AML-193 (cell line): ENCODE measurements at regions not wholly inside any gene's neighbourhood (a gene's known extent, or its start where the extent isn't known, plus 50 kb on each side); places are given as distances from the start of the nearest gene placed in this dataset.
"Not testable (repeated sequence)": the region's sequence is repeated elsewhere in the genome, so short reads cannot be mapped to it uniquely, and the experiment has no call there.

ENCODE experiments used
- DNase-seq, 2 experiments: peaks; one replicate each; lab custom pipeline; 2025; lab: John Stamatoyannopoulos, UW

DNA sequence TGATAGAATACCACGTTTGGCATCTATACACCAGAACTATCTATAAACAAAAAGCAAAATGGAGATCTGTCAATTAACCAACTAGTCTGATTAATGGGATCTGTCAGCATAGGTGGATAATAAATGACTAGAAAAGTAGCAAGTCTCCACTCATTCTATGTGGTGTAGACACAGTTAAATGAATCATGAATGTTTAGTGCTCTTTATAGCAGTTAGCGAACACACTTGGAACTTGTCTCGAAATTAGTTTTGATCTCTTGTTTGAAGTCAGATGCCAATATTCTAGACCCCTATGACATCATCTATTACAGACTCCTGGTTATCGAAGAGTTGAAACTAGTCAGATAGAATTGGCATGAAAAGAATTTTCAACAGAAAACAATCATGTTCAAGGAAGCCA is 259.7 kb downstream of the AHR start:
- no peak for DNase-seq

DNA sequence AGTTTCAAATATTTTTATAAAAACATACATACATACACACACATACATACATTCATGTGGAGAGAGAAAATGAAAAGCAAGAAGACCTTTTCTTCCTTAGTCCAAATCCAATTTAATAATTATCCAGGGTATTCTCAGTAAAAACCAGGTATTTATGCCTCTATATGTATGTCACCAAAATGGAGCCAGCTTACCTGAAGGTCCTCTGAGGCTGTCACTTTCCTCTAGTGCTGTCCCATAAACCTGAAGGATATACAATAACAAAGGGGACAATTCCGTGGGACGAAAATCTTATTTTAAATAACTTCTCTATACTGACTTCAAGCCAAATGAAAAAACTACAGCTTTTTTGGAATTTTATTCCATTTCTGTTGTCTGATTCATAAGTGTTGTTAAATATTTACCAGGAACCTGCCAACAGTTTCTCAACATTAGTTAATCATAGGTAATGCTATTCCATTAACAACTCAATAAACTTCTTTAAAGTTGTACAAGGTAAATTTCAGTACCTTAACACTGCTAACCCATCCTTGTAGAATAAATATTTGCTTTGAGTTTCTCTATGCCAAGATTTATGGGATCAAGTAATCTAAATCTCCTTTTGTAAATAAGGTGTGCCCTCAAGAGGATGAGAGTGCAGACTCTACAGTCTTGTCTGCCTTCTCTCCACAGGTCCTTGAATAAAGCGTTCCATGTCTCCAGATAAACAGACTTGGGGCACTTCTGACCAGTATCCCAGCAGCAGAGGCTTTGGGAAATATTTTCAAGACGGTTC is 260.3 kb downstream of the AHR start:
- DNase-seq, result no peak

DNA sequence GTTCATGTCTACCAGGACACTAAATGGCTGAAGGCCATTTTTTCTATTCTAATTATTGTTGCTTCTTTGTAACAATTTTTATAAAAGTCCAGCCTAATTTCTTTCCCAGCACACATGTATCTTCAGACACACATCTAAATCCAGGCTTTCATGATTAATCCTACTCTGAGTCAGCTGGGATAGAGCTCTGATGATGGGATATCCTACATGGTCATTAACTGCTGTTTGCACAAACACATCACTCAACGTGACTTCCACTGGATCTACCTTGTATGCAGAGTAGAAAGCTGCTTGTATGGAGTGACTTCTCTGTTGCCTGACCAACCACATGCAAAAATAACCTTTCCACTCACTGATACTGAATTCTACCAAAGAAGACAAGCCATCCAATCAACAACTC is 260.9 kb downstream of the AHR start:
- no peak for DNase-seq

DNA sequence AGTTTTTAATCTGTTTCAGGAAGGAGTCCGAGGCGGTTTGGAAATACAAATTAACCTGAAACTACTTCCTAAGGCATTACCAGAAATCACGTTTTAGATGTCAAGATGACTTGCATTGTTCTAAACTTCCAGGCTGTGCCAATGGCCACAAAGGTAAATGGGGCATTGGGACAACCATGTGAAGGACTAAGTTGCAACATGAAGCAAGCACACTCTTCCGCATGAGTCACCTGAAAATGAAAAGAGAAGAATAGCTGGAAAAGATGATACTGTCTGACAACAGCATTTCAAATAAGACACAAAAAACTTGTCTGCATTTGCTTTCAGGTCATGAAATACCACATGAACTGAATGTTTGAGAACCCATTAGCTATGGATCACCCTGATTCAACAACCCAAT is 262.1 kb downstream of the AHR start:
- DNase-seq, result no peak

GRCh38 chr7:17560966-17561365 is 262.5 kb downstream of the AHR start:
- DNase-seq, result no peak

GRCh38 chr7:17564678-17565212 is 266.3 kb downstream of the AHR start:
- DNase-seq, result peak; percentile 53 to 75

DNA sequence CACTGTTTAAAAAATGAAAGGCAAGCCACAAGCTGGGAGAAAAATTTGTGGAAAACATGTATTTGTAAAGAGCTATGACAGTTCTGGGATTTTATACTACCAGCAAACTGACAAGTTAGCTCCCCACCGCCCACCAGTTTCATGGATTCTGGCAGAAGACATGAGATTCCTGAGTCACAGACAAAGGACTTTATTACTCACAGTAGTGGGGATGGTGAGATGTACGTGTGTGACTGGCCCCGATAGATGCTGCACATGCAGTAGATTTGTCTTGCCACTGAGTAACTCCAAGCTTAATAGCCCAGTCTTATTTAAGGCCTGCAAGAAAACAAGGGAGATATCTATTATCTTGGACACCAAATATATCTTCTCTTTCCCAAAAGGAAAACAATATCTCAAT is 281.7 kb downstream of the AHR start:
- DNase-seq, result no peak

- no peak for DNase-seq
Measured at GRCh38 chr7:17580856-17581255, 282.4 kb downstream of the AHR start.

GRCh38 chr7:17581301-17581700 is 282.8 kb downstream of the AHR start:
- DNase-seq, result no peak

DNA sequence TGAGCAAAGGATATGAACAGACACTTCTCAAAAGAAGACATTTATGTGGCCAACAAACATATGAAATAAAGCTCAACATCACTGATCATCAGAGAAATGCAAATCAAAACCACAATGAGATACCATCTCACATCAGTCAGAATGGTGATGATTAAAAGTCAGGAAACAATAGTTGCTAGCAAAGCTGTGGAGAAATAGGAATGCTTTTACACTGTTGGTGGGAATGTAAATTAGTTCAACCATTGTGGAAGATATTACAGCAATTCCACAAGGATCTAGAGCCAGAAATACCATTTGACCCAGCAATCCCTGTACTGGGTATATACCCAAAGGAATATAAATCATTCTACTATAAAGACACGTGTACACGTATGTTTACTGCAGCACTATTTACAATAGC is 284.2 kb downstream of the AHR start:
- not testable (repeated sequence) for DNase-seq

DNA sequence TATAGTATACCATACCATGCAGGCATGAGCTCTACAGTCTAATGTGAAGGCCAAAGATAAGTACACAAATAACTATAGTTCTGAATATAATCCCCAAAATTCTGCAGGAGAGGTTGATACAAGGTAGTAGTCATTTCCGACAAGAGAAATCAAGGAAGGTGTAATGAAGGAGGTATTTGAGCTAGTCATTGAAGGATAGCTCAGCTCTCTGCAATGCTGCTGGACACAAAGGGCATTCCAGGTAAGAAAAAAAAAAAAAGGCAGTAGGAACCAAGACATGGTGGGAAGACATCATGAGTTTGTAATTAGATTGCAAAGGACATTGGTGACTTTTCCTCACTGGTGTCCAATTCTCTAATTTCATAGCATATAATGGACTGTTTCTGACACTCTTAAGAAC is 285.3 kb downstream of the AHR start:
- no peak for DNase-seq

GRCh38 chr7:17584822-17585221 is 286.4 kb downstream of the AHR start:
- DNase-seq, result no peak

GRCh38 chr7:17586711-17587110 is 288.3 kb downstream of the AHR start:
- no peak for DNase-seq

DNA sequence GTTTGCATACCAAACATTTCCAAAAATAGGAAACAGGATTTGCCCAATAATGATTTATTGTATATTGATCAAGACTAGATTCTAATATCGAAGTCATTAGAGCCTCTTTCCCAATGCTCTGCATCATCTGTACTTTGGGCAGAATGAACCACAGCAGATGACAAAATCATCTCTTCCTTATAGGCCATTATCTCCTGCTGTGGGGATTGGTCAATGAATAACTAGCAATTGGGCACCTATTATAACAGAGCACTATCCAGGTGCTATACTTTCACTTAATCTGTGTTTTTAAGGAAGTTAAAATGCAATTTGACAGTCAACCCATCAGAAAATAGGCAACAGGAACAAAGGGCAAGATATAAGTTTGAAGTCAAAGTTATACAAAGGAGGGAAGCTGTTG is 290.3 kb downstream of the AHR start:
- DNase-seq, result no peak

DNA sequence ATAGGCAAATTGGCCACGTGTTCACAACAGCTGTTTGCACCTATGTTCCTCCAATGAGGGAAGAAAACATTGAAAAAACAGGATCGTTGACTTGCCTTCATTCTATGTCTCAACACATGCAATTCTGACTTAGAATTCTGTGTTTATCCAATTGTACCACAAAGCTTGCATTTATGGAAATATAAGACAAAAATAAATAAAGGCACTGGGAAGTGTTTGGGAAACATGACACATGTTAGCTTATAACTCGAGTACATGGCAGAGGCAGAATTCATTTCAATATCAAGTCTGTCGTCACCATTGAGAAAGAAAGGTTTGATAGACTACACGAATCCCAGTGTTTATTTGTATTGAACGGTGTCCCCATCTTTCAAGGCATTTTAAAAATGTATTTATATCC is 291.2 kb downstream of the AHR start:
- no peak for DNase-seq

- DNase-seq, result no peak
Measured at GRCh38 chr7:17590221-17590620, 291.8 kb downstream of the AHR start.

GRCh38 chr7:17593819-17594419 is 295.5 kb downstream of the AHR start:
- DNase-seq, result no peak

GRCh38 chr7:17595546-17595945 is 297.1 kb downstream of the AHR start:
- DNase-seq, result no peak

DNA sequence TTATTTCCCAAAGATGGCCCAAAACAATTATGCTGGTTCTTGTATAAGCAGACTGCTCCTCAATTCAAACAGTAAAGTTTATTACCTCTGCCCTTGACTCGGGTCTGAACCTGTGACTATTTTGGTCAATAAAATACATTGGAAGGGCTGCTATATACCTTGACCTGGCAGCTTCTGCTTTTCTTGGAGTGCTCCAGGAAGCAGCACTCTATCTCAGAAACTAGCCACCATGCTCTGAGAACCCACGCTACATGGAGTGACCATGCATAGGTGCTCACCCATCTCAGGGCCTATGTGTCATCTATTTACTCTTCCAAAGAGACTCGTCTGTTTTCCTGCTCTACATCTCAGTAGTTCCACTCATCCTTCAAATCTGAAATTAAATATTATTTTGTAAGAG is 299.9 kb downstream of the AHR start:
- no peak for DNase-seq

GRCh38 chr7:17598846-17599245 is 300.4 kb downstream of the AHR start:
- DNase-seq, result no peak

- no peak for DNase-seq
Measured at GRCh38 chr7:17599733-17600339, 301.4 kb downstream of the AHR start.

- no peak for DNase-seq
Measured at GRCh38 chr7:17600340-17600752, 301.9 kb downstream of the AHR start.

DNA sequence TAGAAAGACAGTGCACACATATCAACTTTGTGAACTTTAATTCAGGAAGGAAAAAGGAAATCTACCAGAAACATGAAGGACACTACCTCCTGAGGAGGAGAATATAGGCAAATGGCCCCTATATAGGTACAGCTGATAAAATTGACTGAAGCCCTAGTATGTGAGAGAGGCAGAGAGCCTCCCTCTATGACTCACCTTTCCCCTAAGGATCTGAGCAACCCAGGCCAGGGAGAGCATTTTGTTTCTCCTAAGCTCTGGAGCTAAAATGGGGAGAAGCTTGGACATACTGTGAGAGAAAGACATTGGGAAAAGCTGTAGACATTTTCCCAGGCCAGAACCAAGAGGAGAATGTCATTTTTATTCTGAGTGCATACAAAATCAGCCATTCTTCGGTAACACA is 303.5 kb downstream of the AHR start:
- DNase-seq, result no peak
